H9 (cell line): ENCODE measurements at regions not wholly inside any gene's neighbourhood (a gene's known extent, or its start where the extent isn't known, plus 50 kb on each side); places are given as distances from the start of the nearest gene placed in this dataset.

ENCODE experiments used
- DNase-seq: peaks from one replicate; pipeline ENCODE4 v3.0.0-alpha.2; 2017
- H2AFZ ChIP-seq: one replicate; pipeline ENCODE4 v1.6.1; 2013; ENCODE audit warnings: mild to moderate bottlenecking, low read length, control low read depth, moderate library complexity
- H2AK5ac ChIP-seq: 2 replicates; pipeline ENCODE4 v1.6.1; 2013; ENCODE audit warnings: low read length, control low read depth, mixed read lengths; ENCODE audit not compliant: insufficient read length
- H2BK120ac ChIP-seq: one replicate; pipeline ENCODE4 v1.6.1; 2013; ENCODE audit warnings: low read depth, mild to moderate bottlenecking, low read length, control low read depth, inconsistent platforms; ENCODE audit not compliant: poor library complexity, severe bottlenecking
- H2BK12ac ChIP-seq: 2 replicates; pipeline ENCODE4 v1.6.1; 2013; ENCODE audit warnings: low read length, control low read depth, mixed read lengths, low read depth; ENCODE audit not compliant: insufficient read length
- H2BK15ac ChIP-seq: 2 replicates; pipeline ENCODE4 v1.6.1; 2013; ENCODE audit warnings: low read depth, low read length, control low read depth
- H2BK20ac ChIP-seq: one replicate; pipeline ENCODE4 v1.6.1; 2013; ENCODE audit warnings: low read depth, mild to moderate bottlenecking, low read length, control low read depth, inconsistent platforms; ENCODE audit not compliant: poor library complexity, severe bottlenecking
- H2BK5ac ChIP-seq: 2 replicates; pipeline ENCODE4 v1.6.1; 2013; ENCODE audit warnings: low read length, control low read depth, mixed read lengths; ENCODE audit not compliant: insufficient read length
- H3K14ac ChIP-seq: 2 replicates; pipeline ENCODE4 v1.6.1; 2013; ENCODE audit warnings: low read length, control low read depth; ENCODE audit not compliant: insufficient read depth
- H3K18ac ChIP-seq: 2 replicates; pipeline ENCODE4 v1.6.1; 2013; ENCODE audit warnings: low read depth, mild to moderate bottlenecking, mixed read lengths, low read length, control low read depth; ENCODE audit not compliant: insufficient read length
- H3K23ac ChIP-seq: 2 replicates; pipeline ENCODE4 v1.6.1; 2013; ENCODE audit warnings: low read length, control low read depth, mixed read lengths, low read depth; ENCODE audit not compliant: insufficient read length
- H3K23me2 ChIP-seq: 2 replicates; pipeline ENCODE4 v1.6.1; 2013; ENCODE audit warnings: low read depth, mild to moderate bottlenecking, mixed read lengths, low read length, control low read depth; ENCODE audit not compliant: insufficient read length, poor library complexity, severe bottlenecking
- H3K27ac ChIP-seq: 2 replicates; pipeline ENCODE4 v1.5.1; 2013; ENCODE audit warnings: low read length, control low read depth, mixed read lengths, low read depth; ENCODE audit not compliant: insufficient read length
- H3K27me3 ChIP-seq: 2 replicates; pipeline ENCODE4 v1.6.1; 2013; ENCODE audit warnings: low read length, control low read depth, inconsistent platforms; ENCODE audit not compliant: insufficient read depth
- H3K4ac ChIP-seq: 2 replicates; pipeline ENCODE4 v1.6.1; 2013; ENCODE audit warnings: low read depth, mild to moderate bottlenecking, control low read depth, inconsistent platforms, low read length, moderate library complexity
- H3K4me1 ChIP-seq: 2 replicates; pipeline ENCODE4 v1.6.1; 2013; ENCODE audit warnings: low read length, control low read depth, inconsistent platforms; ENCODE audit not compliant: insufficient read depth
- H3K4me2 ChIP-seq: 2 replicates; pipeline ENCODE4 v1.6.1; 2013; ENCODE audit warnings: low read length, control low read depth, mixed read lengths; ENCODE audit not compliant: insufficient read length, insufficient read depth
- H3K56ac ChIP-seq: 2 replicates; pipeline ENCODE4 v1.6.1; 2013; ENCODE audit warnings: low read depth, mild to moderate bottlenecking, mixed read lengths, low read length, control low read depth; ENCODE audit not compliant: insufficient read length
- H3K79me1 ChIP-seq: 2 replicates; pipeline ENCODE4 v1.6.1; 2013; ENCODE audit warnings: low read depth, mild to moderate bottlenecking, moderate library complexity, low read length, control low read depth, inconsistent platforms; ENCODE audit not compliant: insufficient read depth, poor library complexity, severe bottlenecking
- H3K79me2 ChIP-seq: 2 replicates; pipeline ENCODE4 v1.6.1; 2013; ENCODE audit warnings: low read length, control low read depth, inconsistent platforms; ENCODE audit not compliant: insufficient read depth
- H3K9ac ChIP-seq: 2 replicates; pipeline ENCODE4 v1.6.1; 2013; ENCODE audit warnings: low read length, control low read depth, mixed read lengths; ENCODE audit not compliant: insufficient read length; ENCODE audit errors: extremely low read depth
- H3K9me3 ChIP-seq: one replicate; pipeline ENCODE4 v1.6.1; 2013; ENCODE audit warnings: low read depth, low read length, inconsistent platforms; ENCODE audit not compliant: control insufficient read depth
- H3T11ph ChIP-seq: one replicate; pipeline ENCODE4 v1.6.1; 2013; ENCODE audit warnings: mild to moderate bottlenecking, low read length, control low read depth, inconsistent platforms
- H4K20me1 ChIP-seq: one replicate; pipeline ENCODE4 v1.6.1; 2013; ENCODE audit not compliant: control insufficient read depth, insufficient read length, insufficient read depth
- H4K5ac ChIP-seq: 2 replicates; pipeline ENCODE4 v1.6.1; 2013; ENCODE audit warnings: low read depth, mild to moderate bottlenecking, mixed read lengths, low read length, control low read depth; ENCODE audit not compliant: insufficient read length
- H4K8ac ChIP-seq: replicated peaks from 2 replicates; pipeline ENCODE4 v1.6.1; 2013; ENCODE audit warnings: low read length, control low read depth, mixed read lengths, low read depth; ENCODE audit not compliant: insufficient read length
- H4K91ac ChIP-seq: 2 replicates; pipeline ENCODE4 v1.6.1; 2013; ENCODE audit warnings: low read depth, mild to moderate bottlenecking, moderate library complexity, mixed read lengths, low read length, control low read depth; ENCODE audit not compliant: insufficient read length
- H3K27ac Mint-ChIP-seq, 3 experiments: 2 replicates in 2 of 3; 3 replicates in 1 of 3; pipeline ENCODE4 v1.8.0; 2020 to 2021; ENCODE audit warnings: mixed read lengths in 3 of 3, mild to moderate bottlenecking in 1 of 3, moderate library complexity in 1 of 3
- H3K27me3 Mint-ChIP-seq: 2 replicates; pipeline ENCODE4 v1.8.0; 2021; ENCODE audit warnings: low read depth, mild to moderate bottlenecking, moderate library complexity, mixed read lengths
- H3K36me3 Mint-ChIP-seq, 3 experiments: 2 replicates in 2 of 3; 3 replicates in 1 of 3; pipeline ENCODE4 v1.8.0; 2020 to 2021; ENCODE audit warnings: low read depth in 3 of 3, mixed read lengths in 3 of 3; ENCODE audit not compliant: insufficient read depth in 1 of 3
- H3K4me1 Mint-ChIP-seq, 2 experiments: 2 replicates each; pipeline ENCODE4 v1.8.0; 2020; ENCODE audit warnings: mixed read lengths in 2 of 2
- H3K4me3 Mint-ChIP-seq, 2 experiments: 2 replicates in 1 of 2; 3 replicates in 1 of 2; pipeline ENCODE4 v1.8.0; 2020 to 2021; ENCODE audit warnings: mild to moderate bottlenecking in 2 of 2, mixed read lengths in 2 of 2, moderate library complexity in 1 of 2
- H3K9me3 Mint-ChIP-seq, 2 experiments: 2 replicates in 1 of 2; 3 replicates in 1 of 2; pipeline ENCODE4 v1.8.0; 2020; ENCODE audit warnings: mild to moderate bottlenecking in 2 of 2, mixed read lengths in 2 of 2, moderate library complexity in 1 of 2
- WGBS: extraction: QIAGEN DNeasy Blood & Tissue Kit; methylation state at CpG from one replicate; pipeline ENCODE4 v1.1.7; 2013; ENCODE audit warnings: missing lambda C conversion rate, low lambda C conversion rate, mixed read lengths; ENCODE audit not compliant: insufficient read length; ENCODE audit errors: extremely low coverage; 5-methylcytosine and 5-hydroxymethylcytosine counted together
- TF ChIP-seq, protein P1 (sequence below): fragments of 200-600 bp; sonication (generic); conservative IDR thresholded peaks from 3 replicates; pipeline ENCODE4 v1.8.0; 2021; ENCODE audit warnings: antibody characterized with exemption, mild to moderate bottlenecking

- Histone ChIP-seq H3K9me3 (no peaks in the 10 kb centered on the region), H2AK5ac (no peak overlapping the region), H3K4ac (no peak overlapping the region), H3K18ac (no peak overlapping the region), H2BK15ac (no peak overlapping the region), H3K4me1 (no peaks in the 10 kb centered on the region), H3K27ac (no peak overlapping the region), H3K23ac (no peak overlapping the region), H4K5ac (no peak overlapping the region), H3K27me3 (no peaks in the 10 kb centered on the region), H4K8ac (no peak overlapping the region), H3K56ac (no peak overlapping the region), H2BK20ac (no peak overlapping the region), H4K91ac (no peak overlapping the region), H2BK5ac (no peak overlapping the region), H3K4me2 (no peak overlapping the region), H3T11ph (no peak overlapping the region), H3K14ac (no peak overlapping the region), H2BK12ac (no peak overlapping the region), H3K79me1 (no peaks in the 10 kb centered on the region), H4K20me1 (no peaks in the 10 kb centered on the region), H2BK120ac (no peak overlapping the region), H2AFZ (no peak overlapping the region), H3K9ac (no peak overlapping the region), H3K79me2 (no peaks in the 10 kb centered on the region), H3K23me2 (no peaks in the 10 kb centered on the region)
- TF ChIP-seq, protein P1, sequence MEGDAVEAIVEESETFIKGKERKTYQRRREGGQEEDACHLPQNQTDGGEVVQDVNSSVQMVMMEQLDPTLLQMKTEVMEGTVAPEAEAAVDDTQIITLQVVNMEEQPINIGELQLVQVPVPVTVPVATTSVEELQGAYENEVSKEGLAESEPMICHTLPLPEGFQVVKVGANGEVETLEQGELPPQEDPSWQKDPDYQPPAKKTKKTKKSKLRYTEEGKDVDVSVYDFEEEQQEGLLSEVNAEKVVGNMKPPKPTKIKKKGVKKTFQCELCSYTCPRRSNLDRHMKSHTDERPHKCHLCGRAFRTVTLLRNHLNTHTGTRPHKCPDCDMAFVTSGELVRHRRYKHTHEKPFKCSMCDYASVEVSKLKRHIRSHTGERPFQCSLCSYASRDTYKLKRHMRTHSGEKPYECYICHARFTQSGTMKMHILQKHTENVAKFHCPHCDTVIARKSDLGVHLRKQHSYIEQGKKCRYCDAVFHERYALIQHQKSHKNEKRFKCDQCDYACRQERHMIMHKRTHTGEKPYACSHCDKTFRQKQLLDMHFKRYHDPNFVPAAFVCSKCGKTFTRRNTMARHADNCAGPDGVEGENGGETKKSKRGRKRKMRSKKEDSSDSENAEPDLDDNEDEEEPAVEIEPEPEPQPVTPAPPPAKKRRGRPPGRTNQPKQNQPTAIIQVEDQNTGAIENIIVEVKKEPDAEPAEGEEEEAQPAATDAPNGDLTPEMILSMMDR = no peak
- WGBS = no CpG with 5 or more reads among the region's 1 CpG
- no peak for DNase-seq
- no peaks in the 10 kb centered on the region for H3K36me3 Mint-ChIP-seq
- H3K27ac Mint-ChIP-seq = no peak overlapping the region
- no peaks in the 10 kb centered on the region; a peak in 3 of 5 replicates for H3K9me3 Mint-ChIP-seq
- peaks cover 21% of the 10 kb centered on the region for H3K27me3 Mint-ChIP-seq
- H3K4me3 Mint-ChIP-seq = no peak overlapping the region
- peaks cover 0 to 4% of the 10 kb centered on the region in 2 experiments; a peak in 2 of 4 replicates for H3K4me1 Mint-ChIP-seq
These were observed 157.3 kb upstream of the IRX3 start for GRCh38 chr16:54443839-54444238.
